Fibroblast of lung (primary cell): ENCODE measurements at regions not wholly inside any gene's neighbourhood (a gene's known extent, or its start where the extent isn't known, plus 50 kb on each side); places are given as distances from the start of the nearest gene placed in this dataset.

Experiments used
- CTCF ChIP-seq, 2 donors: IDR thresholded peaks in 1 of 2; conservative IDR thresholded peaks in 1 of 2; 1 replicate in 1 of 2; 2 replicates in 1 of 2; pipeline ENCODE4 v1.5.1; 2011 to 2012; ENCODE audit warnings: low read length in 2 of 2, control low read depth in 1 of 2, inconsistent platforms in 1 of 2, low read depth in 1 of 2, mild to moderate bottlenecking in 1 of 2
- EZH2 ChIP-seq: IDR thresholded peaks from 2 replicates; pipeline ENCODE4 v1.5.1; 2012; ENCODE audit warnings: low read length, control low read depth, mild to moderate bottlenecking; ENCODE audit errors: missing control alignments

DNA sequence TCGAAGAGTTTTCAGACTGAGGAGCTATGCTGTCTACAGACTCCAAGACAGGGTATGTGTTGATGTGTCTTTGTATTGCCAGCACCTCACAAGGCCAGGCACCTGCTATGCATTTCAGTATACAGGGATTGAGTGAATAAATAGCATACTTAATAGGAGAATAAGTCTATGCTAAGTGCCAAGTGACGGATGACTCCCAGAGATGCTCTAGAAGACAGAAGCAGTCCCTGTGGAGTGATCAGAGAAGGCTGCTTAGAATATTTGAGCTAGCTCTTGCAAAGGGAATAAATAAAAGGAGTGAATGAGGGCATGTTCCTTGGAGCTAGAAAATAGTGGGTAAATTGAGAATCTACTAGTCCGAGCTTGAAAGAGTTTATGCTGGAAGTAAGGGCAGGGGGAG lies 346.4 kb downstream of the GATA3 start:
- TF ChIP-seq CTCF (conservative IDR thresholded peaks at IDR 0.05 in 1 of 2, IDR thresholded peaks at IDR 0.05 in 1 of 2; ENCODE audit: low read depth in 1 of 2, low read length in 2 of 2) = no peak
- TF ChIP-seq EZH2 = no peak
